Hepatocyte (in vitro differentiated cells): ENCODE measurements at regions not wholly inside any gene's neighbourhood (a gene's known extent, or its start where the extent isn't known, plus 50 kb on each side); places are given as distances from the start of the nearest gene placed in this dataset.

Experiments
- DNase-seq: peaks from one replicate; pipeline ENCODE4 v3.0.0-alpha.2; 2016; ENCODE audit warnings: low spot score
- H2AFZ ChIP-seq: fragments of 200-600 bp; sonication (generic); 2 replicates; pipeline ENCODE4 v1.6.0; 2016; ENCODE audit warnings: antibody characterized with exemption, mild to moderate bottlenecking
- H3K27ac ChIP-seq: fragments of 200-600 bp; sonication (generic); 2 replicates; pipeline ENCODE4 v1.5.1; 2016; ENCODE audit warnings: mild to moderate bottlenecking
- H3K27me3 ChIP-seq: fragments of 200-600 bp; sonication (generic); 2 replicates; pipeline ENCODE4 v1.6.1; 2016
- H3K36me3 ChIP-seq: fragments of 200-600 bp; sonication (generic); replicated peaks from 2 replicates; pipeline ENCODE4 v1.5.1; 2016; ENCODE audit warnings: low read depth; ENCODE audit not compliant: insufficient read depth
- H3K4me1 ChIP-seq: fragments of 200-600 bp; sonication (generic); 2 replicates; pipeline ENCODE4 v1.5.1; 2016; ENCODE audit warnings: mild to moderate bottlenecking, moderate library complexity; ENCODE audit not compliant: insufficient read depth
- H3K4me2 ChIP-seq: fragments of 200-600 bp; sonication (generic); 2 replicates; pipeline ENCODE4 v1.6.0; 2016
- H3K4me3 ChIP-seq: fragments of 200-600 bp; sonication (generic); 2 replicates; pipeline ENCODE4 v1.5.1; 2016; ENCODE audit warnings: mild to moderate bottlenecking
- H3K79me2 ChIP-seq: fragments of 200-600 bp; sonication (generic); 2 replicates; pipeline ENCODE4 v1.6.0; 2017; ENCODE audit warnings: mild to moderate bottlenecking
- H3K9me2 ChIP-seq: fragments of 200-600 bp; sonication (generic); replicated peaks from 2 replicates; pipeline ENCODE4 v1.6.0; 2017; ENCODE audit warnings: mild to moderate bottlenecking; ENCODE audit not compliant: insufficient read depth
- H3K9me3 ChIP-seq: fragments of 200-600 bp; sonication (generic); 2 replicates; pipeline ENCODE4 v1.5.1; 2016; ENCODE audit warnings: low read depth, mild to moderate bottlenecking
- H4K20me1 ChIP-seq: fragments of 200-600 bp; sonication (generic); 2 replicates; pipeline ENCODE4 v1.6.0; 2016; ENCODE audit warnings: mild to moderate bottlenecking; ENCODE audit not compliant: insufficient read depth, poor library complexity, severe bottlenecking
- CTCF ChIP-seq: fragments of 200-600 bp; sonication (generic); IDR thresholded peaks from 2 replicates; pipeline ENCODE4 v1.5.1; 2016; ENCODE audit warnings: antibody characterized with exemption, mild to moderate bottlenecking; ENCODE audit not compliant: poor library complexity
- EZH2 ChIP-seq: fragments of 200-600 bp; sonication (generic); IDR thresholded peaks from 2 replicates; pipeline ENCODE4 v1.6.1; 2016; ENCODE audit warnings: antibody characterized with exemption, mild to moderate bottlenecking, borderline replicate concordance
- EZH2phosphoT487 ChIP-seq: fragments of 200-600 bp; sonication (generic); IDR thresholded peaks from one replicate; pipeline ENCODE4 v1.6.1; 2018; ENCODE audit warnings: antibody characterized with exemption, mild to moderate bottlenecking, low read depth, moderate library complexity; ENCODE audit not compliant: unreplicated experiment, severe bottlenecking
- WGBS: methylation state at CpG from one replicate; pipeline ENCODE4 v1.1.6; 2016; ENCODE audit warnings: low lambda C conversion rate; ENCODE audit errors: missing lambda C conversion rate; 5-methylcytosine and 5-hydroxymethylcytosine counted together

GRCh38 chrX:39873117-39873516 lies 224.6 kb downstream of the BCOR start:
- H3K4me1 ChIP-seq, result no peaks in the 10 kb centered on the region
- 91% methylated on average over 5 of the region's 5 CpGs for whole genome bisulfite sequencing
- H3K36me3 ChIP-seq, result no peaks in the 10 kb centered on the region
- H2AFZ ChIP-seq, result no peak overlapping the region
- no peaks in the 10 kb centered on the region for H3K9me2 ChIP-seq
- TF ChIP-seq EZH2 (no peak), CTCF (no peak), EZH2phosphoT487 (no peak)
- DNase-seq, result no peak
- no peak overlapping the region for H3K27ac ChIP-seq
- no peaks in the 10 kb centered on the region for H3K9me3 ChIP-seq
- H3K79me2 ChIP-seq, result no peaks in the 10 kb centered on the region
- H4K20me1 ChIP-seq, result no peaks in the 10 kb centered on the region
- H3K4me3 ChIP-seq, result no peak overlapping the region
- no peaks in the 10 kb centered on the region for H3K27me3 ChIP-seq
- no peak overlapping the region for H3K4me2 ChIP-seq

- Histone ChIP-seq H3K79me2 (no peaks in the 10 kb centered on the region), H3K4me3 (no peak overlapping the region), H3K27ac (no peak overlapping the region), H2AFZ (no peak overlapping the region), H3K36me3 (no peaks in the 10 kb centered on the region), H3K27me3 (no peaks in the 10 kb centered on the region), H4K20me1 (no peaks in the 10 kb centered on the region), H3K4me2 (no peak overlapping the region), H3K9me2 (no peaks in the 10 kb centered on the region), H3K9me3 (no peaks in the 10 kb centered on the region), H3K4me1 (no peaks in the 10 kb centered on the region)
- TF ChIP-seq EZH2, result no peak
- no peak for TF ChIP-seq EZH2phosphoT487
- TF ChIP-seq CTCF, result no peak
- 69% methylated on average over 5 of the region's 5 CpGs for WGBS
- no peak for DNase-seq
These were observed 223.4 kb downstream of the BCOR start for GRCh38 chrX:39874202-39874816.

GRCh38 chrX:39875834-39876628 lies 221.7 kb downstream of the BCOR start:
- no peaks in the 10 kb centered on the region for H4K20me1 ChIP-seq
- H3K36me3 ChIP-seq, result no peaks in the 10 kb centered on the region
- no peaks in the 10 kb centered on the region for H3K79me2 ChIP-seq
- H3K4me3 ChIP-seq, result no peak overlapping the region
- TF ChIP-seq EZH2 (no peak), EZH2phosphoT487 (no peak), CTCF (no peak)
- no peaks in the 10 kb centered on the region for H3K9me3 ChIP-seq
- WGBS, result 74% methylated on average over 14 of the region's 15 CpGs
- no peak for DNase-seq
- no peak overlapping the region for H3K27ac ChIP-seq
- H3K27me3 ChIP-seq, result no peaks in the 10 kb centered on the region
- no peaks in the 10 kb centered on the region for H3K9me2 ChIP-seq
- no peaks in the 10 kb centered on the region for H3K4me1 ChIP-seq
- no peak overlapping the region for H3K4me2 ChIP-seq
- H2AFZ ChIP-seq, result no peak overlapping the region
